HEK293 (cell line): ENCODE measurements at regions not wholly inside any gene's neighbourhood (a gene's known extent, or its start where the extent isn't known, plus 50 kb on each side); places are given as distances from the start of the nearest gene placed in this dataset.
"Not testable (repeated sequence)": the region's sequence is repeated elsewhere in the genome, so short reads cannot be mapped to it uniquely, and the experiment has no call there.

Source experiments
- CTCF ChIA-PET: fragments of 350-600 bp; formaldehyde crosslinking; extraction: SDS; loops from one replicate; lab custom pipeline; 2021; ENCODE audit warnings: antibody characterized with exemption; lab: Yijun Ruan, JAX
- POLR2A ChIA-PET: fragments of 300-600 bp; formaldehyde crosslinking; extraction: SDS; loops from one replicate; lab custom pipeline; 2020; ENCODE audit warnings: antibody characterized with exemption, inconsistent platforms; lab: Yijun Ruan, JAX
- H3K27ac ChIP-seq: fragments of 200-500 bp; sonication (Bioruptor generic); 2 replicates; pipeline ENCODE4 v1.5.1; 2014; ENCODE audit warnings: low read depth, low read length, control low read depth, inconsistent platforms; ENCODE audit errors: extremely low read depth
- H3K36me3 ChIP-seq, 2 experiments: fragments of 200-500 bp in 1 of 2; sonication (Bioruptor generic) in 1 of 2; 1 replicate in 1 of 2; 2 replicates in 1 of 2; pipeline ENCODE4 v1.5.1; 2014 to 2017; ENCODE audit warnings: inconsistent platforms in 2 of 2, low read length in 2 of 2; ENCODE audit not compliant: control insufficient read depth in 2 of 2, insufficient read depth in 1 of 2
- H3K4me1 ChIP-seq: fragments of 200-500 bp; sonication (Bioruptor generic); 2 replicates; pipeline ENCODE4 v1.5.1; 2014; ENCODE audit warnings: mild to moderate bottlenecking, low read length, inconsistent platforms; ENCODE audit not compliant: control insufficient read depth, insufficient read depth
- H3K4me3 ChIP-seq: 2 replicates; pipeline ENCODE4 v1.5.1; 2011; ENCODE audit warnings: low read depth, mild to moderate bottlenecking, control low read depth, low read length, moderate library complexity
- H3K9me3 ChIP-seq: fragments of 200-500 bp; sonication (Bioruptor generic); 2 replicates; pipeline ENCODE4 v1.5.1; 2014; ENCODE audit warnings: low read depth, low read length, inconsistent platforms; ENCODE audit not compliant: control insufficient read depth, insufficient read depth

DNA sequence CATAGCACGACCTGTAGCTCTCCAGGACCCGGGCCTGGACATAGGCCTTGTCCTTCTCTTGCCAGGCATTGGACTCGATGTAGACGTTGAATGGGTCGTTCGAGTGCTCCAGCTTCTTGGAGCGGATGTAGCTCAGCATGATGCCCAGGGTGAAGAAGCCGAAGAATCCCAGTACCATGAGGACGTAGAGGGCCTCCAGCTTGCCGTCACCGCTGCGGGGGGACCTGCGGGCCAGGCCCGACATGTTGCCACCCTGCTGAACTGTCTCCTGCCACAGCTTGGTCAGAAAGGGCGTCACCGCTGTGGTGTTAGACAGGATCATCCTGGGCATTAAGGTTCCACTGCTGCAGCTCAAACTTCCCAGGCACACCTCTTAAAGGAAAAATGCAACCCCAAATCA lies 2702.1 kb upstream of the TPTE start:
- H3K4me1 ChIP-seq, CTCF ChIA-PET, H3K36me3 ChIP-seq, H3K9me3 ChIP-seq, POLR2A ChIA-PET, H3K27ac ChIP-seq, H3K4me3 ChIP-seq: not testable (repeated sequence)

DNA sequence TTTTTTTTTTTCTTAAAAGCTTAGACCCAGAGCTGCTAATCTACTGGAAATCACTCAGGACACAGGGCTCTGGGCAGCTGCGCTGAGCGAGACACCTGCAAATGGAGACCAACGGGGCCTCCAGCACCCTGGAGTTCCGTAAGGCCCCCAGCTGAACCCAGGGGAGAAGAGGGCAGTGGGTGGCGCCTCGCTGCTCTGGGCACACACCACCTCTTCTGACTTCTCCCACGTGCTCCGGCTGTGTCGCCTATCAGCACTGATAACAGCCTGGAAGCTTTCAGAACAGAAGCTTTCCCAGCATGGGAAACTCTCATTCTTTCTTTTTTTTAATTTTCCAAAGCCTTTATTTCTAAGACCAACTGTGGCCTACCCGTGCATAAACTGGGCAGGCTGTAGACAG lies 2695.8 kb upstream of the TPTE start:
- POLR2A ChIA-PET, H3K4me3 ChIP-seq, H3K36me3 ChIP-seq, H3K9me3 ChIP-seq, H3K27ac ChIP-seq, H3K4me1 ChIP-seq, CTCF ChIA-PET: not testable (repeated sequence)

DNA sequence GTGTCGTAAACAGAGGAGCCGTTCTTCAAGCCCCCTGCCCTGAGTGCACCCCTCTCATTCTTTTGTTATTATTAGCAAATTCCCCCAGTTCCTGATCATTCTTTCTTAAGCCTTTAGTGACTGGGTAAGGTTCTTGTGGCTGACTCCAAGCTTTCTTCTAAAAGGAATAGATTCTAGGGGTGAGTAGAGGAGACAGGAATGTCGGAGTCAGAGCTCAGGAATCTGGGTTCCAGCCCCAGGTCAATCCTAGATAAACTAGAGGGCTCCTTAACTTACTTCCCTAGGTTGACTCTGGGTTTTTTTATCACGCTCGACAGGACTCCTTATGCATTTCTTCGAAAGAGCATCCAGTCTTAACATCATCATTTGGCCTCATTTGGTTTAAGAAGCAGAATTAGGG lies 2695.2 kb upstream of the TPTE start:
- H3K4me1 ChIP-seq, POLR2A ChIA-PET, H3K36me3 ChIP-seq, H3K9me3 ChIP-seq, H3K27ac ChIP-seq, CTCF ChIA-PET, H3K4me3 ChIP-seq: not testable (repeated sequence)

DNA sequence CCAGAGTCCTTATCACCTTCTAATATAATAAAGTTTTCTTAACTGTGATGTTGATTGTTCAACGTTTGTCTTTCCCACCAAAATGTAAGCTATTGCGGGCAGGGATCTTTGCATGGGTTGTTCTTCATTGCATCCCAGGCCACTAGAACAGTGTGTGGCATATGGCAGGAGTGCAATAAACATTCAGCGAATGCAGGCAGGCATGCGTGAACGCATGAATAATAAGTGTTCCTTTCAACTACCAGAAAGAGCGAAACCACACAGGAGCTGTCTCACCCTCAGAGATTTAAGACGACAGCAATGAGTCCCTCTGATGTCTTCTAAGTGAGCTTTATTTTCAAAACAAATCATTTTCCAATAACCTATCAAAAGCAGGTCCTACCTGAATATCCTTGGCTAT lies 2693.1 kb upstream of the TPTE start:
- H3K4me1 ChIP-seq, H3K9me3 ChIP-seq, POLR2A ChIA-PET, H3K36me3 ChIP-seq, H3K27ac ChIP-seq, H3K4me3 ChIP-seq, CTCF ChIA-PET: not testable (repeated sequence)

DNA sequence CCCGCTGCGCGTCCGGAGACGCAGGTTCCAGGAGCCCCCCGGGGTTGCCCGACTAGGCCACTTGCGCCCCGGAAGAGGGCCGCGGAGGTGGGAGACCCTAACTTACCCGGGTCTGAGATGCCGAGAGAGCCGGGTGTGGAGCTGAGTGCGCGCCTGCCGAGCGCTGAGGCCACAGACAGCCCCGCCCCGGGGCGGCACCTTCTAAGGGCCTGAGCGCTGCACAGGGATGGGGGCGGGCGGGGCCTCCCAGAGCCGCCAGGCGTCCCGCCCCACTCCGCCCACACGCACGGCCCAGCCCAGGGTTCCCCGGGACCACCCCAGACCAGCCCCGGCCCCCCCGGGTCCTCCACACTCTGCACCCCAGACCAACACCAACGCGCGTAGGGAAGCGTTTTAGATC lies 2692.0 kb upstream of the TPTE start:
- H3K27ac ChIP-seq, H3K4me3 ChIP-seq, CTCF ChIA-PET, H3K4me1 ChIP-seq, H3K9me3 ChIP-seq, POLR2A ChIA-PET, H3K36me3 ChIP-seq: not testable (repeated sequence)

DNA sequence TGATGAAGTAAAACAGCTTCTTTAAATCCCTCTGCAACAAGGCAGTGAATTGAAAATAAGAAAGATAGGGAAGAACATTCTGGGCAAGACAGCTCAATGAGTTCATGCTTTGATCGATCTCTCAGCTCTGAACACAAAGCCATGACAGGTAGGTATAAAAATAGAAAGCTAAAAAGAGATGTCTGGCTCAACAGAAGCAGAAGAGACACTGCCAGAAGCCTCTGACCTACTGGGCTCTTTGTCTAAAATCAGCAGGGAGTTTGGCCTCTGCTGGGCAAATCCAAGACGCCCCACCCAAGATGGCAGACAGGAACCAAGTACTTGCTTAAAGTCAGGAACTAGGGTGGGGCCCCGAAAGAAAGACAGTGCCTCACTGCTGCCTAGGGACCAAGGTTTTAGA lies 2684.1 kb upstream of the TPTE start:
- H3K4me3 ChIP-seq, H3K4me1 ChIP-seq, CTCF ChIA-PET, POLR2A ChIA-PET, H3K9me3 ChIP-seq, H3K36me3 ChIP-seq, H3K27ac ChIP-seq: not testable (repeated sequence)

DNA sequence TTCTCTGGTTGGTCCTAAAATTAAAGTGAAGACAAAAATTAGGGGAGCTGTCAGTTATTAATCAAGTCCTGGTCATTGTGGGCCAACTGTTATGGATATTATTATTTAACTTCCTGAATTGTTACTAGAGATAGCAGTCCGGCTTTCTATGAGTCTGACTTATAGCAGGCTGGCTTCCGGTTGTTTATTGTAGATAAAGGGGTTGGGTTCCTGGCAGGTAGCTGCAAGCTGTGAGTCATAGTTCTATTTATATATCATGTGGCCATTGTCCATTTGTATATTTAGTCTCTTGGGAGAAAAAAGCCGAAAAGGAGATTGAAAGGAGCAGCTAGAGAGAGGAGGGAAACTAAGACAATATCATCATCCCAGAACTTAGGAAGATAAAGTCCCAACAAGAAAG lies 2668.0 kb upstream of the TPTE start:
- CTCF ChIA-PET, H3K27ac ChIP-seq, H3K4me3 ChIP-seq, POLR2A ChIA-PET, H3K9me3 ChIP-seq, H3K36me3 ChIP-seq, H3K4me1 ChIP-seq: not testable (repeated sequence)

DNA sequence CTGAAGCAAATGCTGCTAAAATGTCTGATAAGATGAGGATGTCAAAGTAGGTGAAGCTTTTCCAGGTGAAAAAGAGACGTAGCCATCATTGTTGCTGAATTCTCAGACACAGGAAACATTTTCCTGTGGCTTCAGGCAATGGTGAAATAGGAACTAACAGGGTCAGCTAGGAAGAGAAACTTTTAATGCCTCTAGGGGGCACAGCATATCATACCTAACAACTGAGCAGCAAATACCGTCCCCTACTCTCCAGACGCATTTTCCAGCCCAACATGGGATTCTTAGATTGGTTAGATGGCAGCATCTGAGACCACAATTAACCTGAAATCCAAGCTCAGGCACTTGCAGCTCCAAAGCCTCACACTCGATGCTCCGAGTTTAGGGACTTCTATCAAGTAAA lies 2667.5 kb upstream of the TPTE start:
- H3K36me3 ChIP-seq, H3K9me3 ChIP-seq, H3K27ac ChIP-seq, H3K4me1 ChIP-seq, H3K4me3 ChIP-seq, POLR2A ChIA-PET, CTCF ChIA-PET: not testable (repeated sequence)
